ENCODE measurements at regions not wholly inside any gene's neighbourhood (a gene's known extent, or its start where the extent isn't known, plus 50 kb on each side); places are given as distances from the start of the nearest gene placed in this dataset.

DNA sequence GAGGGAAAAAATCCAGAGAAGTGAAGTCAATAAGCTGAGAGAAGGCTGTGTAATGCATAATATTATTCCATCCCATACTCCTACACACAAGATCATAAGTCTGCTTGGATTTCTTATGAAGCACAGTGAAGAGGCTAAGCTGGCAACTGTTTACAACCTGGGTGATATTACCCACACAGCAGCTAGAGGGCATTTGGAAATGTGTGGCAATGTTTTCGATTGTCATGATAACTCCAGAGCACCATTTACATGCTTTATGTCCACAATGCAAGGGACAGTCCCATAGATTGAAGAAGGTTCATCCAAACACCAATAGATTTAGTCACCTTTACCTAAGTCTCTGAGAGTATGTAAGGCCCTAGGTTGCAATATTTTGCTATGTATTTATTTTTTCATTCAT lies 412.2 kb downstream of the PPP3CA start:
- TF ChIP-seq CTCF (conservative IDR thresholded peaks at IDR 0.05; ENCODE audit: low read length), result peak; percentile 34; the same call in 1 of the 2 replicates
- DNase-seq (ENCODE audit: low read depth), result no peak
- H3K4me3 ChIP-seq (ENCODE audit: low read length), result no peak overlapping the region

- TF ChIP-seq CTCF (conservative IDR thresholded peaks at IDR 0.05; ENCODE audit: low read length), result no peak
- DNase-seq (ENCODE audit: low read depth), result peak; percentile 68
- H3K4me3 ChIP-seq (ENCODE audit: low read length), result no peak overlapping the region
Measured at GRCh38 chr4:100933628-100934027, 413.7 kb downstream of the PPP3CA start.

DNA sequence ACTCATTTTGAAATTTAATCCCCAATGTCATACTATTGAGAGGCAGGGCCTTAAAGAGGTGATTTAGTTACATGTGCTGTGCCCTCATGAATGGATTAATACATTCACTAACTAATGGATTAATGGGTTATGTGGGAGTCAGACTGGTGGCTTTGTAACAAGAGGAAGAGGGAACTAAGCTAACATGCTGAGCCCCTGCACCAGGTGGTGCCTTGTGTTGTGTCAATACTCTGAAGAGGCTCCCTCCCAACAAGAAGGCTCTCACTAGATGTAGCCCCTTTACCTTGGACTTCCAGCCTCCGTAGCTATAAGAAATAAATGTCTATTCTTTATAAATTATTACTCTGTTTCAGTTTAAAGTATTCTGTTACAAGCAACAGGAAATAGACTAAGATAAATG lies 411.9 kb upstream of the EMCN start:
- no peak for DNase-seq (ENCODE audit: low read depth)
- no peak for TF ChIP-seq CTCF (conservative IDR thresholded peaks at IDR 0.05; ENCODE audit: low read length)
- no peak overlapping the region for H3K4me3 ChIP-seq (ENCODE audit: low read length)

- TF ChIP-seq CTCF (conservative IDR thresholded peaks at IDR 0.05; ENCODE audit: low read length), result no peak
- H3K4me3 ChIP-seq (ENCODE audit: low read length), result no peak overlapping the region
- no peak for DNase-seq (ENCODE audit: low read depth)
Measured at GRCh38 chr4:100929135-100929534, 411.3 kb upstream of the EMCN start.

GRCh38 chr4:100926039-100926717 lies 408.4 kb upstream of the EMCN start:
- TF ChIP-seq CTCF (conservative IDR thresholded peaks at IDR 0.05; ENCODE audit: low read length), result no peak
- DNase-seq (ENCODE audit: low read depth), result no peak
- no peak overlapping the region for H3K4me3 ChIP-seq (ENCODE audit: low read length)

GRCh38 chr4:100913685-100914084 lies 395.9 kb upstream of the EMCN start:
- no peak overlapping the region for H3K4me3 ChIP-seq (ENCODE audit: low read length)
- no peak for TF ChIP-seq CTCF (conservative IDR thresholded peaks at IDR 0.05; ENCODE audit: low read length)
- no peak for DNase-seq (ENCODE audit: low read depth)

DNA sequence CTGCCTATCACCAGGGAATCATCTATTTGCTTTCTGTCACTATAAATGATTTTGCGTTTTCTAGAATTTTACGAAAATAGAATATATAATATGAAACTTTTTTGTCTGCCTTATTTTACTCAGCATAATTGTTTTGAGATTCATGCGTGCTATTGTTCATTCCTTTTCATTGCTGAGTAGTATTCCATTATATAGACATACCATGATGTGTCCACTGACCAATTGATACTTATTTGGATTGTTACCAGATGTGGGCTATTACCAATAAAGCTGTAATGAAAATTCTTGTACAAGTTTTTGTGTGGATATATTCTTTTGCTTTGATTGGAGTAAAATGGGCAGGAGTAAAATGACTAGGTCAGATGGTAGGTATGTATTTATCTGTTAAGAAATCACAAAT lies 390.7 kb upstream of the EMCN start:
- DNase-seq (ENCODE audit: low read depth), result no peak
- no peak overlapping the region for H3K4me3 ChIP-seq (ENCODE audit: low read length)
- TF ChIP-seq CTCF (conservative IDR thresholded peaks at IDR 0.05; ENCODE audit: low read length), result no peak
